SK-N-SH (cell line): ENCODE measurements at regions not wholly inside any gene's neighbourhood (a gene's known extent, or its start where the extent isn't known, plus 50 kb on each side); places are given as distances from the start of the nearest gene placed in this dataset.

Source experiments
- CTCF ChIA-PET: fragments of 300-600, 350-600 bp; formaldehyde crosslinking; extraction: SDS; loops from one replicate; lab custom pipeline; 2021; lab: Yijun Ruan, JAX
- POLR2A ChIA-PET: fragments of 350-600 bp; sonication (Branson Sonifier 250); formaldehyde crosslinking; extraction: SDS; loops from one replicate; lab custom pipeline; 2020; ENCODE audit warnings: antibody characterized with exemption, inconsistent platforms; lab: Yijun Ruan, JAX
- DNase-seq: peaks from one replicate; pipeline ENCODE4 v3.0.0; 2012
- H2AFZ ChIP-seq: fragments of 200-600 bp; sonication (generic); 2 replicates; pipeline ENCODE4 v1.8.1; 2016; ENCODE audit warnings: antibody characterized with exemption, mild to moderate bottlenecking, low read depth
- H3F3A ChIP-seq: fragments of 200-600 bp; sonication (generic); replicated peaks from 2 replicates; pipeline ENCODE3; 2016; ENCODE audit warnings: antibody characterized with exemption, mild to moderate bottlenecking; ENCODE audit not compliant: insufficient read depth
- H3K27ac ChIP-seq, 2 experiments: fragments of 200-500 bp in 1 of 2; fragments of 200-600 bp in 1 of 2; sonication (Bioruptor generic) in 1 of 2; sonication (generic), shearing (Covaris generic) in 1 of 2; 2 replicates each; pipeline versions ENCODE4 v1.5.1 to v1.6.1; 2014 to 2016; ENCODE audit warnings: low read depth in 2 of 2, inconsistent platforms in 1 of 2, low read length in 1 of 2, mild to moderate bottlenecking in 1 of 2, mixed read lengths in 1 of 2
- H3K27me3 ChIP-seq: fragments of 200-600 bp; sonication (generic), shearing (Covaris generic); 2 replicates; pipeline ENCODE4 v1.6.1; 2016; ENCODE audit warnings: mixed run types; ENCODE audit not compliant: insufficient read depth
- H3K36me3 ChIP-seq, 2 experiments: fragments of 200-500 bp in 1 of 2; fragments of 200-600 bp in 1 of 2; sonication (Bioruptor generic) in 1 of 2; sonication (generic) in 1 of 2; replicated peaks in 1 of 2; 2 replicates each; pipeline versions ENCODE3 to v1.5.1; 2014 to 2016; ENCODE audit warnings: low read length in 1 of 2, mild to moderate bottlenecking in 1 of 2; ENCODE audit not compliant: insufficient read depth in 2 of 2, control insufficient read depth in 1 of 2
- H3K4me1 ChIP-seq, 2 experiments: fragments of 200-500 bp in 1 of 2; fragments of 200-600 bp in 1 of 2; sonication (Bioruptor generic) in 1 of 2; sonication (generic), shearing (Covaris generic) in 1 of 2; 2 replicates each; pipeline versions ENCODE4 v1.5.1 to v1.6.1; 2014 to 2016; ENCODE audit warnings: low read depth in 1 of 2, low read length in 1 of 2, mixed run types in 1 of 2; ENCODE audit not compliant: insufficient read depth in 2 of 2, control insufficient read depth in 1 of 2
- H3K4me2 ChIP-seq: fragments of 200-600 bp; sonication (generic), shearing (Covaris generic); 2 replicates; pipeline ENCODE4 v1.6.1; 2017; ENCODE audit warnings: mixed run types
- H3K4me3 ChIP-seq, 2 experiments: fragments of 200-500 bp in 1 of 2; fragments of 200-600 bp in 1 of 2; sonication (Bioruptor generic) in 1 of 2; sonication (generic), shearing (Covaris generic) in 1 of 2; 2 replicates each; pipeline versions ENCODE4 v1.5.1 to v1.8.1; 2014 to 2016; ENCODE audit warnings: low read depth in 2 of 2, inconsistent platforms in 1 of 2, low read length in 1 of 2, mild to moderate bottlenecking in 1 of 2, mixed read lengths in 1 of 2, moderate library complexity in 1 of 2
- H3K79me2 ChIP-seq: fragments of 200-600 bp; sonication (generic); 2 replicates; pipeline ENCODE4 v1.8.1; 2017; ENCODE audit warnings: mild to moderate bottlenecking; ENCODE audit not compliant: insufficient read depth
- H3K9ac ChIP-seq: fragments of 200-600 bp; sonication (generic); 2 replicates; pipeline ENCODE4 v1.6.1; 2017; ENCODE audit warnings: mixed run types
- H3K9me2 ChIP-seq: fragments of 200-600 bp; sonication (generic); 2 replicates; pipeline ENCODE4 v1.6.1; 2017; ENCODE audit warnings: mixed run types
- H3K9me3 ChIP-seq: fragments of 200-600 bp; sonication (generic); 2 replicates; pipeline ENCODE4 v1.6.1; 2017; ENCODE audit warnings: mixed run types, mild to moderate bottlenecking, moderate library complexity
- H4K20me1 ChIP-seq: fragments of 200-600 bp; sonication (generic); 2 replicates; pipeline ENCODE4 v1.6.1; 2017; ENCODE audit warnings: mild to moderate bottlenecking, mixed run types; ENCODE audit not compliant: insufficient read depth
- CHD2 ChIP-seq: fragments of 150-350 bp; IDR thresholded peaks from 2 replicates; pipeline ENCODE4 v1.6.1; 2018; ENCODE audit warnings: low read length; ENCODE audit not compliant: partially characterized antibody
- ELF1 ChIP-seq: IDR thresholded peaks from 2 replicates; pipeline ENCODE4 v1.4.0; 2012
- FOSL2 ChIP-seq: IDR thresholded peaks from 2 replicates; pipeline ENCODE4 v1.4.0; 2012; ENCODE audit warnings: low read depth, mild to moderate bottlenecking, moderate library complexity, borderline replicate concordance
- FOXJ3 ChIP-seq: sonication (generic); formaldehyde crosslinking; IDR thresholded peaks from 2 replicates; pipeline ENCODE4 v1.5.1; 2020; ENCODE audit warnings: mild to moderate bottlenecking, missing genetic modification reagents
- GABPA ChIP-seq: IDR thresholded peaks from 2 replicates; pipeline ENCODE4 v1.4.0; 2012; ENCODE audit warnings: low read depth, mild to moderate bottlenecking
- GATA2 ChIP-seq: sonication (generic); formaldehyde crosslinking; IDR thresholded peaks from 2 replicates; pipeline ENCODE4 v1.5.0; 2020; ENCODE audit warnings: mild to moderate bottlenecking, missing genetic modification reagents
- JUND ChIP-seq: IDR thresholded peaks from 2 replicates; pipeline ENCODE4 v1.4.0; 2012
- MEF2A ChIP-seq: IDR thresholded peaks from 2 replicates; pipeline ENCODE4 v1.4.0; 2012; ENCODE audit warnings: low read depth, borderline replicate concordance
- MXI1 ChIP-seq: IDR thresholded peaks from 2 replicates; pipeline ENCODE4 v1.6.1; 2012; ENCODE audit warnings: mild to moderate bottlenecking, low read depth, low read length, improper control_type of control experiment
- NRF1 ChIP-seq: IDR thresholded peaks from 2 replicates; pipeline ENCODE4 v1.6.1; 2012; ENCODE audit warnings: low read depth, mild to moderate bottlenecking, low read length
- RCOR1 ChIP-seq: fragments of 150-350 bp; IDR thresholded peaks from 2 replicates; pipeline ENCODE4 v1.6.1; 2017; ENCODE audit warnings: antibody characterized with exemption, low read length
- RFX5 ChIP-seq: IDR thresholded peaks from 2 replicates; pipeline ENCODE4 v1.6.1; 2012; ENCODE audit warnings: mild to moderate bottlenecking, improper control_type of control experiment, low read length
- TCF12 ChIP-seq: IDR thresholded peaks from 2 replicates; pipeline ENCODE4 v1.4.0; 2012
- TEAD4 ChIP-seq: IDR thresholded peaks from 2 replicates; pipeline ENCODE4 v1.4.0; 2012; ENCODE audit warnings: mild to moderate bottlenecking, borderline replicate concordance; ENCODE audit not compliant: insufficient read depth
- WGBS: methylation state at CpG from one replicate; pipeline ENCODE4 v1.1.6; 2017; ENCODE audit warnings: low lambda C conversion rate; 5-methylcytosine and 5-hydroxymethylcytosine counted together
- TF ChIP-seq, protein P1 (sequence below): IDR thresholded peaks from 2 replicates; pipeline ENCODE4; 2012
- TF ChIP-seq, protein P2 (sequence below): fragments of 150-350 bp; IDR thresholded peaks from 2 replicates; pipeline ENCODE4 v1.6.1; 2016; ENCODE audit warnings: mild to moderate bottlenecking, low read depth, low read length
- TF ChIP-seq, protein P3 (sequence below): IDR thresholded peaks from 2 replicates; pipeline ENCODE4 v1.6.1; 2012; ENCODE audit warnings: mild to moderate bottlenecking, low read depth, low read length, moderate library complexity
- TF ChIP-seq, protein P4 (sequence below): IDR thresholded peaks from 2 replicates; pipeline ENCODE4 v1.4.0; 2012; ENCODE audit warnings: low read depth

DNA sequence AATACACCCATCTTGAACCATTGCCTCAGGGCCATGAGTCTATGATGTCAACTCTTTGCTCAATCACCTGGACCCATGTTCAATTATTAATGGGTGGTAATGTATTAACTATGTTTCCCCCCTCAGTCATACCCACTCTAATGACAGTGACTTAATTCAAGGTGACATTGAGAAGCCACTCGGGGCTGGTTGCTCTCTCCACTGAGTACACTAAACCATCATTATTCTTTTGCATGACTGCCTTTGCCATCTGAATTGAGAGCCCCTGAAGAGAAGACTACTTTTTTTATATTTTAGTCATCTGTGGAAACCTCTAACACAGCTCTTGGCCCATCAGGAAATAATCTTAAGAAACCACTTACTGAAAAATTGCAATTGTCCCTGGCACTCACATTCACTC lies 139.2 kb upstream of the SOX21 start:
- no peak overlapping the region for H2AFZ ChIP-seq
- CTCF ChIA-PET = no interaction called here
- no peaks in the 10 kb centered on the region for H3K36me3 ChIP-seq
- H3K9me2 ChIP-seq = no peaks in the 10 kb centered on the region
- no peak for DNase-seq
- WGBS = 46% methylated on average over 1 of the region's 1 CpG
- no peaks in the 10 kb centered on the region; the same call in 1 of the 2 replicates for H3K27me3 ChIP-seq
- H4K20me1 ChIP-seq = no peaks in the 10 kb centered on the region
- H3K9me3 ChIP-seq = no peaks in the 10 kb centered on the region
- TF ChIP-seq RFX5 (no peak), MEF2A (no peak), JUND (no peak), CHD2 (no peak), TEAD4 (no peak), TCF12 (no peak), GATA2 (CRISPR knock-in tag) (no peak), FOSL2 (no peak), FOXJ3 (CRISPR knock-in tag) (no peak), NRF1 (no peak), ELF1 (no peak), RCOR1 (no peak), GABPA (no peak), MXI1 (no peak)
- TF ChIP-seq, protein P1, sequence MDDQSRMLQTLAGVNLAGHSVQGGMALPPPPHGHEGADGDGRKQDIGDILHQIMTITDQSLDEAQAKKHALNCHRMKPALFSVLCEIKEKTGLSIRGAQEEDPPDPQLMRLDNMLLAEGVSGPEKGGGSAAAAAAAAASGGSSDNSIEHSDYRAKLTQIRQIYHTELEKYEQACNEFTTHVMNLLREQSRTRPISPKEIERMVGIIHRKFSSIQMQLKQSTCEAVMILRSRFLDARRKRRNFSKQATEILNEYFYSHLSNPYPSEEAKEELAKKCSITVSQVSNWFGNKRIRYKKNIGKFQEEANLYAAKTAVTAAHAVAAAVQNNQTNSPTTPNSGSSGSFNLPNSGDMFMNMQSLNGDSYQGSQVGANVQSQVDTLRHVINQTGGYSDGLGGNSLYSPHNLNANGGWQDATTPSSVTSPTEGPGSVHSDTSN = no peak
- TF ChIP-seq, protein P2, sequence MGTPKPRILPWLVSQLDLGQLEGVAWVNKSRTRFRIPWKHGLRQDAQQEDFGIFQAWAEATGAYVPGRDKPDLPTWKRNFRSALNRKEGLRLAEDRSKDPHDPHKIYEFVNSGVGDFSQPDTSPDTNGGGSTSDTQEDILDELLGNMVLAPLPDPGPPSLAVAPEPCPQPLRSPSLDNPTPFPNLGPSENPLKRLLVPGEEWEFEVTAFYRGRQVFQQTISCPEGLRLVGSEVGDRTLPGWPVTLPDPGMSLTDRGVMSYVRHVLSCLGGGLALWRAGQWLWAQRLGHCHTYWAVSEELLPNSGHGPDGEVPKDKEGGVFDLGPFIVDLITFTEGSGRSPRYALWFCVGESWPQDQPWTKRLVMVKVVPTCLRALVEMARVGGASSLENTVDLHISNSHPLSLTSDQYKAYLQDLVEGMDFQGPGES = no peak
- TF ChIP-seq, protein P3, sequence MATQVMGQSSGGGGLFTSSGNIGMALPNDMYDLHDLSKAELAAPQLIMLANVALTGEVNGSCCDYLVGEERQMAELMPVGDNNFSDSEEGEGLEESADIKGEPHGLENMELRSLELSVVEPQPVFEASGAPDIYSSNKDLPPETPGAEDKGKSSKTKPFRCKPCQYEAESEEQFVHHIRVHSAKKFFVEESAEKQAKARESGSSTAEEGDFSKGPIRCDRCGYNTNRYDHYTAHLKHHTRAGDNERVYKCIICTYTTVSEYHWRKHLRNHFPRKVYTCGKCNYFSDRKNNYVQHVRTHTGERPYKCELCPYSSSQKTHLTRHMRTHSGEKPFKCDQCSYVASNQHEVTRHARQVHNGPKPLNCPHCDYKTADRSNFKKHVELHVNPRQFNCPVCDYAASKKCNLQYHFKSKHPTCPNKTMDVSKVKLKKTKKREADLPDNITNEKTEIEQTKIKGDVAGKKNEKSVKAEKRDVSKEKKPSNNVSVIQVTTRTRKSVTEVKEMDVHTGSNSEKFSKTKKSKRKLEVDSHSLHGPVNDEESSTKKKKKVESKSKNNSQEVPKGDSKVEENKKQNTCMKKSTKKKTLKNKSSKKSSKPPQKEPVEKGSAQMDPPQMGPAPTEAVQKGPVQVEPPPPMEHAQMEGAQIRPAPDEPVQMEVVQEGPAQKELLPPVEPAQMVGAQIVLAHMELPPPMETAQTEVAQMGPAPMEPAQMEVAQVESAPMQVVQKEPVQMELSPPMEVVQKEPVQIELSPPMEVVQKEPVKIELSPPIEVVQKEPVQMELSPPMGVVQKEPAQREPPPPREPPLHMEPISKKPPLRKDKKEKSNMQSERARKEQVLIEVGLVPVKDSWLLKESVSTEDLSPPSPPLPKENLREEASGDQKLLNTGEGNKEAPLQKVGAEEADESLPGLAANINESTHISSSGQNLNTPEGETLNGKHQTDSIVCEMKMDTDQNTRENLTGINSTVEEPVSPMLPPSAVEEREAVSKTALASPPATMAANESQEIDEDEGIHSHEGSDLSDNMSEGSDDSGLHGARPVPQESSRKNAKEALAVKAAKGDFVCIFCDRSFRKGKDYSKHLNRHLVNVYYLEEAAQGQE = no peak
- TF ChIP-seq, protein P4, sequence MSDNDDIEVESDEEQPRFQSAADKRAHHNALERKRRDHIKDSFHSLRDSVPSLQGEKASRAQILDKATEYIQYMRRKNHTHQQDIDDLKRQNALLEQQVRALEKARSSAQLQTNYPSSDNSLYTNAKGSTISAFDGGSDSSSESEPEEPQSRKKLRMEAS = no peak
- TF ChIP-seq, all 33 proteins: peak for 0
- Histone ChIP-seq H3F3A (no peaks in the 10 kb centered on the region), H3K27ac (no peak overlapping the region), H3K9ac (no peak overlapping the region), H3K4me1 (no peaks in the 10 kb centered on the region), H3K4me2 (no peak overlapping the region), H3K4me3 (no peak overlapping the region), H3K79me2 (no peaks in the 10 kb centered on the region)
- POLR2A ChIA-PET = no interaction called here
